NCI-H1436 (cell line): ENCODE measurements at regions not wholly inside any gene's neighbourhood (a gene's known extent, or its start where the extent isn't known, plus 50 kb on each side); places are given as distances from the start of the nearest gene placed in this dataset.
"Not testable (repeated sequence)": the region's sequence is repeated elsewhere in the genome, so short reads cannot be mapped to it uniquely, and the experiment has no call there.

Experiments used
- DNase-seq: peaks from one replicate; lab custom pipeline; 2025; lab: John Stamatoyannopoulos, UW

DNA sequence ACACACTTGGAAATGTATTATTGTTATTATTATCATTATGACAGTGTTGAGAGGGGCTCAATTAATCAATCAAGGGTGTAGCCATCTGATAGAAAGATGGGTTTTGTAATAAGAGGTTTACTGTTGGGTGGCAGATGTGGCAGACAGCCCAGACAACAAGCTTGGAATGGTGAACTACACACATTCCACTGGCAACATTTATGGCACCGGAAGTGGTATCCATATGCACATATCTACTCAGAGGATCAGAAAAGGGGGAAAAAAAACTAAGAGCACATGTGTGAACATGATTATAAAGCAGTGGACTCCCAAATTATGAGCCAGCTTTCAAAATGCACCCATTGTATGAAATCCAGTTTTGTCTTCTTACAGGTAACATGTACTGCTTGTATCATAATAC, 125.9 kb upstream of the ARX start:
- no peak for DNase-seq

DNA sequence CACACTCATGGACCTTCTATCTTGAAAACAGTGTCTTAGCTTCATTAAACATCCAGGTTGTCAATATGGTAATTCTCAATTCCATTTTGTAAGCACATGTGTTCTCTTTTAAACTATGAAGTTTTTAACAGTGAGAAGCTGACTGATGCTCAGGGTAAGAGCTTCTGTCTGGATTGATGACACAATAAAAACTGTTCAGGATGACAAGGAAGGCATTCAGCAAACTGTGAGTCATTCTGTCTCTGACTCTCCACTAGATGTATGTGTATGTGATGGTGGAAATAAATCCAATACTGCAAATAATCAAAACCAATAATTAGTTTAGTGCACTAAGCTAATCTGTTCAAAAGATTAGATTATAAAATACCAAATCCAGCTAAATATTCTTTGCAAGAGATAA, 115.3 kb upstream of the ARX start:
- no peak for DNase-seq

GRCh38 chrX:25130619-25131018, 114.9 kb upstream of the ARX start:
- no peak for DNase-seq

DNA sequence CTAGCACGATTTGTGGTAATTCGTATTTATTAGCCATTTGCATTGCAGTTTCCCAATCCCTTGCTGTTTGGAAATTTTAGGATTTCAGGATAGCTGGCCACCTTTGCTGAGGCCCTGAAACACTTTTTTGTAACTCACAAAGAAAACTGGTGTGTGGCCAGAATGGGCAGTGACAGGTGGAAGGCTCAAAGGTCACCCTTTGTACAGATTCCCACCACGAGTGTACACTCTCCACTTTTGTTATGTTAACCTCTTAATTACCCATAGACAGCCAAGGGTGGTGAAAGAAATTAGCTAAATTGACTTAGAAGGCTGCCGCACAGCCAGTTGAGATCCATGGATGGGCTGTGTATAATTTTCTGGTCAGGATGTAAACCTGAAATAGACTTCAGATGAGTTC, 109.7 kb upstream of the ARX start:
- no peak for DNase-seq

GRCh38 chrX:25124391-25124790, 108.6 kb upstream of the ARX start:
- DNase-seq = no peak

DNA sequence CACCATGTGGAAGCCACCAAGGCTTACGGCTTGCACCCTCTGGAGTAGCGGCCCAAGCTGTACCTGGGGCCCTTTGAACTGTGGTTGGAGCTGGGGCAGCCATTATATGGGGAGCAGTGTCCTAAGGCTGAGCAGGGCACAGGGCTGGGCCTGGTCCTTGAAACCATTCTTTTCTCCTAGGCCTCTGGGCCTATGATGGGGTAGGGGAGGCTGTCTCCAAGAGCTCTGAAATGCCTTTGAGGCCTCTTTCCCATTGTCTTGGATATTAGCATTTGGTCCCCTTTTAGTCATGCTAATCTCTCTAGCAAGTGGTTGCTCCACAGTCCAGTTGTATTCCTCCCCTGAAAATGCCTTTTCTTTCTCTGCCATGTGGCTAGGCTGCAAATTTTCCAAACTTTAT, 96.4 kb upstream of the ARX start:
- DNase-seq = no peak

GRCh38 chrX:25108481-25108880, 92.7 kb upstream of the ARX start:
- no peak for DNase-seq

DNA sequence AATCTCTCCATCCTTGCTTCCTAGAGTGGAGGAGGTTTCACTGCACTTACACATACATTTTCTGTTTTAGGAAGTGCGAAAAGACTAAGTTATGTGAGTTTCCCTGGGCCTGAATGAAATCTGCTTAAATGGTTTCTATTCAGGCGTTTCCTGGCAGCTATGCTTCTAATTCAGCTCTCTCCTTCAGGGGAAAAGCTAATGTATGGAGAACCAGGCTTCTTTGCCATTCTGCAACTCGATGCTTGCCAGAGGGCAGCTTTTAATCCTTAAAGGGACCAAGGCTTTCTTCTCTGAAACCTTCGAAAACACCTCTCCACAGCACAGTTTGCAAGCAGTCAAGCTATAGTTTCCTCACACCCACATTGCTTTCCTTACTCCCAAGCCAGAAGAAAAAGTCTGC, 89.5 kb upstream of the ARX start:
- DNase-seq = no peak

DNA sequence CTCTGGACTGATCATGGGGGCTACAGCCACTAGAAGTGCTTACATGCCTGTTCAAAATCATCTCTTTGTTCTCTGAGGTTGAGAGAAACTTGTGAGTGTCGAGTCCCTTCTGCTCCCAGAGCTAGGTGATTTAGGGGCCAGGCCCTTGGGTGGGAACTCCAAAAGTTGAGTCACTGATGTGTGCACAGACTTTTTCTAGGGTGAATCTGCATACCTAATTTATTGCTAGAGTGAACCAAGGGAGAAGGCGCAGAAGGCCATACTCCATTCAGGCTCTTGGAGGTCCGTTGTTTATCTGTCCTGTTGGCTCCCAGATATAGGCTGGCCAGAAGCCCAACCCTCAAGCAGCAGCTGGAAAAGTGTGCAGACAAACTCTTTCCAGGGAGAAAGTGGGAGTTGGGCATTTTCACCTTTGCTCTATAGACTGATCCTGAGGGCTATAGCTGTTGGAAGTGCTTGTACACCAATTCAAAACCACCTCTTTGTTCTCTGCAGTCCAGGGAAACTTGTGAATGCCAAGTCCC, 80.8 kb upstream of the ARX start:
- no peak for DNase-seq

DNA sequence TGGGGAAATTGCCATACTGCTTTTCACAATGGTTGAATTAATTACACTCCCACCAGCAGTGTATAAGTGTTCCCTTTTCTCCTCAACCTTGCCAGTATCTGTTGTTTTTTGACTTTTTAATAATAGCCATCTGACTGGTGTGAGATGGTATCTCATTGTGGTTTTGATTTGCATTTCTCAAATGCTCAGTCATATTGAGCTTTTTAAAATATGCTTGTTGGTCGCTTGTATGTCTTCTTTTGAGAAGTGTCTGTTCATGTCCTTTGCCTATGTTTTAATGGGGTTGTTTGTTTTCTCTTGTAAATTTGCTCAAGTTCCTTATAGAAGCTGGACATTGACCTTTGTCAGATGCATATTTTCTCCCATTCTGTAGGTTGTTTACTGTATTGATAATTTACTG, 75.4 kb upstream of the ARX start:
- not testable (repeated sequence) for DNase-seq

DNA sequence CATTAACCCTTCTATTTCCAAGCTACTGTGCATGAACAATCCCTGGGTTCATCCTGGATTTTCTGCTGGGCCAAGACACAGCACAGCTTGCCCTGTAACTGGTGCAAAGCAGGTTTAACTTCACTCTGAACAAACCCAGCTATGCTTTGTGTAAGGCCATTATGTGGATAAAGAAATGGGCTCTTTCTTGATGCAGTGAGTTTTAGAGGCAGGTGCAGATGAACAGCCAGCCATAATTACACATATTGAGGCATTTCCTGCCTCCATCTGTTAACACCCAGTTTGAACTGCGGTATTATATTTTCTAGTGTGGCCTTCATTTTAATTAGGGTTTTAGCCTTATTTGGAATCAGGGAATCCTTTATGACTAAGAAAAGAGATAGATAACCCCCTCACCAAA, 68.7 kb upstream of the ARX start:
- no peak for DNase-seq

- no peak for DNase-seq
Observed at GRCh38 chrX:25083661-25084060, 67.9 kb upstream of the ARX start.

DNA sequence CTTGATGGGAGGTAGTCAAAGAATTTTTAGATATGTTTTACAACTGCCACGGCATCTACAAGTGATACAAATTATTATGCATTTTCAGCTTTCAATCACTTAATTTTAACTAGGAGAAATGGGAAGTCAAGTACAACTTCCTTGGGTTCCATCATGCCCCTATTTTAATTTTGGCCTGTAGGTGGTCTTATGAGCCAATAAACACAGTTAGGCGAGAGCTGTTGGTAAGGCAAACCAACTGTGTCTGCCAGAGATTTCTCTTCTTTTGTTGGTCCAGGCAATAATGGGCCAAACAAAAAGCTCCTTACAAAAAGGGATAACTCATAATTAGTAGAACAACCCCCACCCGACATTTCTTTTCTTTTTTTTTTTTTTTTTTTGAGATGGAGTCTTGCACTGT, 63.3 kb upstream of the ARX start:
- DNase-seq = no peak

- DNase-seq = no peak
Observed at GRCh38 chrX:25076941-25077500, 61.3 kb upstream of the ARX start.

DNA sequence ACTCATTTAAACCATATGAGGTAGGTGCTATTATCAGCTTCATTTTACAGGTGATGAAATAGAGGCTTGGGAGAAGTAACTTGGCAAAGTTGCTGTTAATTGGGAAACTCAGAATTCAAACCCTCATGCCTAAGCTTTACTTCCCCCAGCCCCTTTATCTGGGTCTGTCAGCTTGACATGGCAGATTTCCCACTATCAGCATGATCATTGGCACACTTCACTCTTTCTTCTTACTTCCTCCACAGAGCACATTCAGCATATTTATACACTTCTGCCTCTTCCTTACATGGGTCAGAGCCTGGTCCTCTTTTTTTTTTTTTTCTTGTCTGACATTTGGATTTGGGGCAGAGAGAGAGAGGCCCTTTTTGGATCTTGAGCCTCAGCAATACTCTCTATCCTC, 56.5 kb upstream of the ARX start:
- no peak for DNase-seq

- DNase-seq = no peak
Observed at GRCh38 chrX:25070038-25070437, 54.3 kb upstream of the ARX start.

DNA sequence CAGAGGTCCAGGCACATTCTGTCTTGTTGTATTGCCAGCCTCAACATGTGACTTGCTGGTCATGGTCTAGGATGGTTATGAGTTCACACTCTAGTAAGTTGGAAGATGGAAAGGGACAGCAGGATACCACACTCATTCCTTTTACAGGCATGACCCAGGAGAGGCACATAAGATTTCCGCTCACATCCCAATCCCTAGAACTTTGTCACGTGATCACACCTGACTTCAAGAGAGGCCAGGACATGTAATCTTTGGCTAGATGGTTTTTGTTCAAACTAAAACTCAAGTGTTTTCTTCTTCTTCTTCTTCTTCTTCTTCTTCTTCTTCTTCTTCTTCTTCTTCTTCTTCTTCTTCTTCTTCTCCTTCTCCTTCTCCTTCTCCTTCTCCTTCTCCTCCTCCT, 53.4 kb upstream of the ARX start:
- DNase-seq = no peak

- no peak for DNase-seq
Observed at GRCh38 chrX:25068340-25068739, 52.6 kb upstream of the ARX start.

GRCh38 chrX:25067271-25068172, 51.8 kb upstream of the ARX start:
- no peak for DNase-seq

GRCh38 chrX:25066131-25066530, 50.4 kb upstream of the ARX start:
- DNase-seq = no peak
